ENCODE measurements at regions not wholly inside any gene's neighbourhood (a gene's known extent, or its start where the extent isn't known, plus 50 kb on each side); places are given as distances from the start of the nearest gene placed in this dataset.
"Not testable (repeated sequence)": the region's sequence is repeated elsewhere in the genome, so short reads cannot be mapped to it uniquely, and the experiment has no call there.

- H3K27ac ChIP-seq = no peak overlapping the region
- no peaks in the 10 kb centered on the region for H3K4me1 ChIP-seq
- ATAC-seq = no peak
- no peaks in the 10 kb centered on the region for H3K36me3 ChIP-seq (ENCODE audit: insufficient read depth in 1 of 2, low read depth in 1 of 2)
- H3K27me3 ChIP-seq (ENCODE audit: insufficient read depth in 3 of 3, low read length in 2 of 3) = no peaks in the 10 kb centered on the region
- intact Hi-C loops (cut with DNase I) = no loop called here
- DNase-seq = no peak
- H3K9me3 ChIP-seq = no peaks in the 10 kb centered on the region
- TF ChIP-seq CTCF (IDR thresholded peaks at IDR 0.05) = no peak
- H3K4me3 ChIP-seq = no peak overlapping the region
- 61 to 69% (median 68%) methylated on average over 2 of the region's 2 CpGs for WGBS, 3 donors
Measured at GRCh38 chr15:54776410-54776809, 420.3 kb downstream of the RSL24D1 start.

DNA sequence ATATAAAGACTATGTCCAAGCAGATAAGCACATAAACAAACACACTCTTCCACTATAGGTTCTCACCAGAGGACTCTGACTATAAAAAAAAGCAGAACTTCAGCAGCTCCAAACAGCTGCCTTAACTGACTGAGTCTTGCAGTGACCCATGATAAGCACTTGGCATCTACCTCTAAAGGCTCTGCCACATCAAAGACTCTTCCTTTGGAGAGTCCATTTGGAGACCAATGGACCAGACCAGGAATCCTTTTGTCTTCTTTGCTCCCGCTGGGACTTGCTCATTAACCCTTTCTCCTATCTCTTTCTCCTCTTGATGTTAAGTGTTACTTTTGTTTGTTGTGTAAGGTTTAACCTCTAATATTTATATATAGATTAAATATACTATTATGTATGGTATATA, 424.1 kb downstream of the RSL24D1 start:
- Histone ChIP-seq H3K36me3 (ENCODE audit: insufficient read depth in 1 of 2, low read depth in 1 of 2) (no peaks in the 10 kb centered on the region), H3K4me1 (no peaks in the 10 kb centered on the region), H3K9me3 (no peaks in the 10 kb centered on the region), H3K27me3 (ENCODE audit: insufficient read depth in 3 of 3, low read length in 2 of 3) (no peaks in the 10 kb centered on the region), H3K27ac (no peak overlapping the region), H3K4me3 (no peak overlapping the region)
- ATAC-seq (no peak), DNase-seq (no peak)
- intact Hi-C loops (cut with DNase I) = no loop called here
- no peak for TF ChIP-seq CTCF (IDR thresholded peaks at IDR 0.05)
- WGBS, 3 donors = 44 to 76% (median 68%) methylated on average over 1 of the region's 1 CpG

DNA sequence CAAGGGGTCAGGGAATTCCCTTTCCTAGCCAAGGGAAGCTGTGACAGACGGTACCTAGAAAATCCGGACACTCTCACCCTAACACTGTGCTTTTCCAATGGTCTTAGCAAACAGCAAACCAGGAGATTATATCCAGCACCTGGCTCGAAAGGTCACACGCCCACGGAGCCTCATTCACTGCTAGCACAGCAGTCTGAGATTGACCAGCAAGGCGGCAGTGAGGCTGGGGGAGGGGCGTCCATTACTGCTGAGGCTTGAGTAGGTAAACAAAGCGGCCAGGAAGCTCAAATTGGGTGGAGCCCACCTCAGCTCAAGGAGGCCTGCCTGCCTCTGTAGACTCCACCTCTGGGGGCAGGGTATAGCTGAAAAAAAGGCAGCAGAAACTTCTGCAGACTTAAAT, 447.3 kb downstream of the RSL24D1 start:
- H3K36me3 ChIP-seq (ENCODE audit: insufficient read depth in 1 of 2, low read depth in 1 of 2); H3K9me3 ChIP-seq; H3K4me3 ChIP-seq; H3K27me3 ChIP-seq (ENCODE audit: insufficient read depth in 3 of 3, low read length in 2 of 3); H3K4me1 ChIP-seq; H3K27ac ChIP-seq; DNase-seq; ATAC-seq; intact Hi-C loops (cut with DNase I): not testable (repeated sequence)
- 84 to 87% (median 85%) methylated on average over 8 of the region's 8 CpGs for WGBS, 3 donors

DNA sequence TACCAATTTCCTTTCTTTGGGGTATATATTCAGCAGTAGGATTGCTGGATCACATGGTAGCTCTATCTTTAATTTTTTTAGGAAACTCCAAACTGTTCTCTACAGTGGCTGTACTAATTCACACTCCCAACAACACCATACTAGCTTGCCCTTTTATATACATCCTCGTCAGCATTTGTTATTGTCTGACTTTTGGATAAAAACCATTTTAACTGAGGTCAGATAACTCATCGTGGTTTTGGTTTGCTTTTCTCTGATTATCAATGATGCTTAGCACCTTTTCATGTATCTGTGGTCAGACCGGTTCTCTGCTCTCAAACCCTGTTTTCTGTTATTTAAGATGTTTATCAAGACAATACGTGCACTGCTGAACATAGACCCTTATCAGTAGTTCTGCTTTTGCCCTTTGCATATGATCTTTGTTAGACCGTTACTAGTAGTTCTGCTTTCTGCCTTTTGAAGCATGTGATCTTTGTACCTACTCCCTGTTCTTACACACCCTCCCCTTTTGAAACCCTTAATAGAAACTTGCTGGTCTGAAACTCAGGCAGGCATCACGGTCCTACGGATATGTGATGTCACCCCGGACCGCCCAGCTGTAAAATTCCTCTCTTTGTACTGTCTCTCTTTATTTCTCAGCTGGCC, 474.3 kb downstream of the RSL24D1 start:
- ATAC-seq = no peak
- TF ChIP-seq CTCF (IDR thresholded peaks at IDR 0.05) = no peak

DNA sequence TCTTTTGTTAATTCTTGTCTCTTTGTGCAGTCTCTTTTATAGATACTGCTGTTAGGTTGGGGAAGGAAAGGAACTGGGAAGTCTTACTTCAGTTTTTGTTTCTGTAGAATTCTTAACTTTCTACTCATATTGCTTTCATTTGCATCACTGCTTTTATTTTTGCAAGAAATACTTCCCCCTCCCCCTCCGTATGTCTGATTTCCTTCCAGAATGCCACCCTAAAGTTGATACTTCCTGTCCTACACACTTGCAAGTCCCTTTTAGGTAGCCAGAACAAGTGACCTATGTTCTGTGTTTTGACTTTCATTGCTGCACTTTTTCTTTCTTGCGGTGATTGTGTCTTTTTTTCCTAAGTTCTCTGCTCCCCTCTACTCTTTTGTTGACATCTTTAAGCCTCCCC, 477.4 kb downstream of the RSL24D1 start:
- Histone ChIP-seq H3K36me3 (ENCODE audit: insufficient read depth in 1 of 2, low read depth in 1 of 2) (no peaks in the 10 kb centered on the region), H3K4me3 (no peak overlapping the region), H3K27me3 (ENCODE audit: insufficient read depth in 3 of 3, low read length in 2 of 3) (no peaks in the 10 kb centered on the region), H3K9me3 (peaks cover 5% of the 10 kb centered on the region), H3K4me1 (no peaks in the 10 kb centered on the region), H3K27ac (no peak overlapping the region)
- no peak for ATAC-seq
- DNase-seq = no peak
- intact Hi-C loops (cut with DNase I) = no loop called here
- WGBS, 3 donors = 74 to 82% (median 76%) methylated on average over 2 of the region's 2 CpGs
- no peak for TF ChIP-seq CTCF (IDR thresholded peaks at IDR 0.05)

More for the DNA sequence above, 474.3 kb downstream of the RSL24D1 start:
- DNase-seq = no peak
- H3K27me3 ChIP-seq (ENCODE audit: insufficient read depth in 3 of 3, low read length in 2 of 3) = no peaks in the 10 kb centered on the region
- H3K4me1 ChIP-seq = no peaks in the 10 kb centered on the region
- WGBS, 3 donors = 89 to 91% (median 90%) methylated on average over 9 of the region's 9 CpGs
- no peak overlapping the region for H3K27ac ChIP-seq
- H3K36me3 ChIP-seq (ENCODE audit: insufficient read depth in 1 of 2, low read depth in 1 of 2) = no peaks in the 10 kb centered on the region
- intact Hi-C loops (cut with DNase I) = loop anchor here in 1 of 2 donors (2.0 kb wide), 1 partner anchor 14 kb away; no protein-coding TSS in a partner anchor
- no peak overlapping the region for H3K4me3 ChIP-seq
- peaks cover under 1% of the 10 kb centered on the region for H3K9me3 ChIP-seq
